Spleen (tissue), 11 donors: ENCODE measurements at regions not wholly inside any gene's neighbourhood (a gene's known extent, or its start where the extent isn't known, plus 50 kb on each side); places are given as distances from the start of the nearest gene placed in this dataset.

Experiments used
- DNase-seq: peaks from one replicate; pipeline ENCODE4 v3.0.0-alpha.2; 2020
- H3K27ac ChIP-seq, 8 donors: fragments of 200-600 bp; sonication (generic) in 7 of 8; 1 replicate in 4 of 8; 2 replicates in 4 of 8; pipeline versions ENCODE4 v1.5.0 to v1.8.0; 2016 to 2021; ENCODE audit warnings: inconsistent platforms in 4 of 8, mild to moderate bottlenecking in 4 of 8, moderate library complexity in 1 of 8
- H3K27me3 ChIP-seq, 7 donors: fragments of 200-600 bp; sonication (generic) in 6 of 7; replicated peaks in 1 of 7; 1 replicate in 4 of 7; 2 replicates in 3 of 7; pipeline versions ENCODE4 v1.5.0 to v1.8.0; 2016 to 2021; ENCODE audit warnings: inconsistent platforms in 3 of 7, mild to moderate bottlenecking in 1 of 7
- H3K36me3 ChIP-seq, 6 donors: fragments of 200-600 bp; sonication (generic) in 5 of 6; 1 replicate in 4 of 6; 2 replicates in 2 of 6; pipeline versions ENCODE4 v1.5.0 to v1.8.0; 2016 to 2021; ENCODE audit warnings: inconsistent platforms in 2 of 6
- H3K4me1 ChIP-seq, 6 donors: fragments of 200-600 bp; sonication (generic) in 5 of 6; 1 replicate in 3 of 6; 2 replicates in 3 of 6; pipeline versions ENCODE4 v1.5.0 to v1.8.0; 2016 to 2021; ENCODE audit warnings: inconsistent platforms in 3 of 6
- H3K4me3 ChIP-seq, 8 donors: fragments of 200-600 bp; sonication (generic) in 7 of 8; 1 replicate in 4 of 8; 2 replicates in 4 of 8; pipeline versions ENCODE4 v1.5.0 to v1.8.0; 2016 to 2021; ENCODE audit warnings: inconsistent platforms in 4 of 8, mild to moderate bottlenecking in 4 of 8, moderate library complexity in 2 of 8
- H3K9me3 ChIP-seq, 8 donors: fragments of 200-600 bp; sonication (generic) in 7 of 8; 1 replicate in 4 of 8; 2 replicates in 4 of 8; pipeline versions ENCODE4 v1.5.0 to v1.8.0; 2016 to 2021; ENCODE audit warnings: inconsistent platforms in 4 of 8
- CTCF ChIP-seq, 11 experiments: fragments of 200-600 bp in 7 of 11; fragments of 450-650 bp in 4 of 11; sonication (generic) in 4 of 11; IDR thresholded peaks in 8 of 11; conservative IDR thresholded peaks in 3 of 11; 1 replicate in 7 of 11; 2 replicates in 4 of 11; pipeline versions ENCODE4 v1.4.0 to v1.8.0; 2016 to 2021; ENCODE audit warnings: antibody characterized with exemption in 11 of 11, inconsistent platforms in 4 of 11, mild to moderate bottlenecking in 1 of 11
- POLR2A ChIP-seq, 3 donors: fragments of 450-650 bp; IDR thresholded peaks; one replicate each; pipeline ENCODE4 v1.5.1; 2017; ENCODE audit warnings: antibody characterized with exemption in 3 of 3, mild to moderate bottlenecking in 1 of 3
- POLR2AphosphoS5 ChIP-seq, 3 donors: sonication (generic); formaldehyde crosslinking; IDR thresholded peaks; one replicate each; pipeline ENCODE4 v1.5.1; 2017; ENCODE audit warnings: antibody characterized with exemption in 3 of 3
- WGBS, 5 donors: extraction: QIAGEN DNeasy Blood & Tissue Kit in 3 of 5; methylation state at CpG; one replicate each; pipeline versions ENCODE4 v1.1.5 to v1.1.7; 2013 to 2018; 5-methylcytosine and 5-hydroxymethylcytosine counted together
- intact Hi-C: fragments of 100-400 bp; cut with DNase I; formaldehyde crosslinking; loops from one replicate; pipeline ENCODE4 v1.15.0; 2023; ENCODE audit warnings: low total_unique reads
- donor health status: healthy with polysubstance abuse.
- donor health status: DM: no; HTN: no; CAD: no; lungs with moderate emphysema.
- donor health status: DM: no; HTN: no; CAD: no.
- donor health status: Bipolar disorder and iron deficiency.
- donor health status: healthy.
- donor health status: DM: no; HTN: no; CAD: no.
- donor health status: DM: yes; HTN: yes; CAD: no.

GRCh38 chr16:65672960-65673359 is 551.1 kb upstream of the CDH11 start:
- intact Hi-C loops = no loop called here
- H3K36me3 ChIP-seq = no peaks in the 10 kb centered on the region
- no peak overlapping the region for H3K4me3 ChIP-seq
- WGBS, 5 donors = 34 to 55% (median 52%) methylated on average over 3 of the region's 3 CpGs
- H3K9me3 ChIP-seq = peaks cover 0 to 7% (median 0%) of the 10 kb centered on the region in 8 donors
- H3K27me3 ChIP-seq = no peaks in the 10 kb centered on the region
- peaks cover 0 to 12% (median 6%) of the 10 kb centered on the region in 6 donors for H3K4me1 ChIP-seq
- DNase-seq = no peak
- H3K27ac ChIP-seq = no peak overlapping the region
- TF ChIP-seq POLR2AphosphoS5 (IDR thresholded peaks at IDR 0.05) = no peak
- no peak for TF ChIP-seq CTCF (IDR thresholded peaks at IDR 0.05 in 8 of 11, conservative IDR thresholded peaks at IDR 0.05 in 3 of 11)
- no peak for TF ChIP-seq POLR2A (IDR thresholded peaks at IDR 0.05)

GRCh38 chr16:65671071-65671470 is 549.2 kb upstream of the CDH11 start:
- no peak for DNase-seq
- H3K27me3 ChIP-seq = no peaks in the 10 kb centered on the region
- H3K4me1 ChIP-seq = peaks cover 0 to 12% (median 3%) of the 10 kb centered on the region in 6 donors
- H3K9me3 ChIP-seq = peaks cover 0 to 7% (median 0%) of the 10 kb centered on the region in 8 donors
- intact Hi-C loops = no loop called here
- TF ChIP-seq CTCF (IDR thresholded peaks at IDR 0.05 in 8 of 11, conservative IDR thresholded peaks at IDR 0.05 in 3 of 11) (no peak), POLR2A (IDR thresholded peaks at IDR 0.05) (no peak), POLR2AphosphoS5 (IDR thresholded peaks at IDR 0.05) (no peak)
- 4 to 29% (median 20%) methylated on average over 4 of the region's 4 CpGs for WGBS, 5 donors
- H3K36me3 ChIP-seq = no peaks in the 10 kb centered on the region
- peak overlapping the region in 2 of 8 donors; percentile 3 to 28 for H3K27ac ChIP-seq
- no peak overlapping the region for H3K4me3 ChIP-seq

- no peak for DNase-seq
- Histone ChIP-seq H3K4me3 (no peak overlapping the region), H3K27me3 (no peaks in the 10 kb centered on the region), H3K36me3 (no peaks in the 10 kb centered on the region), H3K27ac (no peak overlapping the region), H3K4me1 (peaks cover 0 to 12% (median 3%) of the 10 kb centered on the region in 6 donors), H3K9me3 (peaks cover 0 to 7% (median 0%) of the 10 kb centered on the region in 8 donors)
- intact Hi-C loops = no loop called here
- 82 to 93% (median 86%) methylated on average over 3 of the region's 3 CpGs for WGBS, 5 donors
- TF ChIP-seq CTCF (IDR thresholded peaks at IDR 0.05 in 8 of 11, conservative IDR thresholded peaks at IDR 0.05 in 3 of 11) (no peak), POLR2AphosphoS5 (IDR thresholded peaks at IDR 0.05) (no peak), POLR2A (IDR thresholded peaks at IDR 0.05) (no peak)
Measured at GRCh38 chr16:65668064-65668595, 546.3 kb upstream of the CDH11 start.

GRCh38 chr16:65667011-65667578 is 545.2 kb upstream of the CDH11 start:
- intact Hi-C loops = no loop called here
- 78 to 94% (median 86%) methylated on average over 6 to 7 of the region's 7 CpGs for WGBS, 5 donors
- TF ChIP-seq CTCF (IDR thresholded peaks at IDR 0.05 in 8 of 11, conservative IDR thresholded peaks at IDR 0.05 in 3 of 11) = no peak
- no peak for TF ChIP-seq POLR2AphosphoS5 (IDR thresholded peaks at IDR 0.05)
- TF ChIP-seq POLR2A (IDR thresholded peaks at IDR 0.05) = no peak
- peaks cover 0 to 7% (median 0%) of the 10 kb centered on the region in 8 donors for H3K9me3 ChIP-seq
- peaks cover 0 to 12% (median 3%) of the 10 kb centered on the region in 6 donors for H3K4me1 ChIP-seq
- no peak overlapping the region for H3K4me3 ChIP-seq
- H3K36me3 ChIP-seq = no peaks in the 10 kb centered on the region
- no peak overlapping the region for H3K27ac ChIP-seq
- DNase-seq = no peak
- no peaks in the 10 kb centered on the region for H3K27me3 ChIP-seq
